Parathyroid adenoma (tissue), 2 donors: ENCODE measurements at regions not wholly inside any gene's neighbourhood (a gene's known extent, or its start where the extent isn't known, plus 50 kb on each side); places are given as distances from the start of the nearest gene placed in this dataset.

Experiments
- H2AFZ ChIP-seq: fragments of 300-600 bp; sonication (generic); one replicate; pipeline ENCODE4 v1.7.0; 2017; ENCODE audit warnings: antibody characterized with exemption, mild to moderate bottlenecking
- H3K27ac ChIP-seq: fragments of 300-600 bp; sonication (generic); one replicate; pipeline ENCODE4 v1.7.0; 2017
- H3K27me3 ChIP-seq: fragments of 300-600 bp; sonication (generic); one replicate; pipeline ENCODE4 v1.7.0; 2017; ENCODE audit warnings: low read length; ENCODE audit not compliant: control insufficient read depth, insufficient read depth
- H3K36me3 ChIP-seq: fragments of 300-600 bp; sonication (generic); one replicate; pipeline ENCODE4 v1.7.0; 2017; ENCODE audit warnings: low read length; ENCODE audit not compliant: control insufficient read depth, insufficient read depth
- H3K4me1 ChIP-seq: fragments of 300-600 bp; sonication (generic); one replicate; pipeline ENCODE4 v1.7.0; 2017; ENCODE audit warnings: control low read depth
- H3K4me2 ChIP-seq: fragments of 300-600 bp; sonication (generic); one replicate; pipeline ENCODE4 v1.7.0; 2017; ENCODE audit warnings: low read length
- H3K4me3 ChIP-seq: fragments of 300-600 bp; sonication (generic); one replicate; pipeline ENCODE4 v1.7.0; 2017; ENCODE audit warnings: low read depth, low read length
- H3K79me2 ChIP-seq: fragments of 300-600 bp; sonication (generic); one replicate; pipeline ENCODE4 v1.7.0; 2017; ENCODE audit warnings: control low read depth
- H3K9ac ChIP-seq: fragments of 300-600 bp; sonication (generic); one replicate; pipeline ENCODE4 v1.7.0; 2017; ENCODE audit warnings: mild to moderate bottlenecking
- H3K9me3 ChIP-seq: fragments of 300-600 bp; sonication (generic); one replicate; pipeline ENCODE4 v1.7.0; 2017; ENCODE audit warnings: low read length; ENCODE audit not compliant: control insufficient read depth
- CTCF ChIP-seq: fragments of 300-600 bp; sonication (generic); IDR thresholded peaks from one replicate; pipeline ENCODE4 v1.7.0; 2017; ENCODE audit warnings: antibody characterized with exemption, mild to moderate bottlenecking
- donor health status: primary hyperparathyroidism.

DNA sequence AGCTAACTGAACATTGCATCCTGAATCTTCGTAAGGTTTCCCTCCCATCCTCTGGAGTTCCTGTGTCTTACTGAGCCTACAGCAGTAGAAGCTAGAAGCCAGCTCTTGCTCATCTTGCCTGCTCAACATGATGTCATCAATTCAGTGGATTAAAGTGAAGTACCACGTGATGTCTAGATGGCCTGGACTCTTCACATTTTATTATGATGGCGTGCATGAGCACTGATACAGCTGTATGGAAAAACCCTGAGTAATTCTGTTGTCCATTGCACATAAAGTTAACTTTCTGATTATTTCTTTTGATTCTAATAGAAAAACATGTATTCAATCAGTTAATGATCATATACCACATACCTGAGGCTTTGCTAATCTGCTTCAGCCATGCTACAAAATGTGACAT, 2387.7 kb upstream of the TENM3 start:
- no peak overlapping the region for H3K27ac ChIP-seq
- TF ChIP-seq CTCF: no peak
- H3K36me3 ChIP-seq: no peaks in the 10 kb centered on the region
- no peak overlapping the region for H3K9ac ChIP-seq
- no peak overlapping the region for H3K4me2 ChIP-seq
- H3K4me3 ChIP-seq: no peak overlapping the region
- no peaks in the 10 kb centered on the region for H3K27me3 ChIP-seq
- no peaks in the 10 kb centered on the region for H3K9me3 ChIP-seq
- H2AFZ ChIP-seq: no peak overlapping the region
- H3K4me1 ChIP-seq: no peaks in the 10 kb centered on the region
- no peaks in the 10 kb centered on the region for H3K79me2 ChIP-seq

GRCh38 chr4:179858221-179858620, 2385.0 kb upstream of the TENM3 start:
- no peaks in the 10 kb centered on the region for H3K36me3 ChIP-seq
- H3K4me2 ChIP-seq: no peak overlapping the region
- no peak overlapping the region for H2AFZ ChIP-seq
- no peak overlapping the region for H3K4me3 ChIP-seq
- H3K9me3 ChIP-seq: no peaks in the 10 kb centered on the region
- no peak overlapping the region for H3K9ac ChIP-seq
- no peak for TF ChIP-seq CTCF
- no peak overlapping the region for H3K27ac ChIP-seq
- no peaks in the 10 kb centered on the region for H3K27me3 ChIP-seq
- H3K4me1 ChIP-seq: no peaks in the 10 kb centered on the region
- no peaks in the 10 kb centered on the region for H3K79me2 ChIP-seq

DNA sequence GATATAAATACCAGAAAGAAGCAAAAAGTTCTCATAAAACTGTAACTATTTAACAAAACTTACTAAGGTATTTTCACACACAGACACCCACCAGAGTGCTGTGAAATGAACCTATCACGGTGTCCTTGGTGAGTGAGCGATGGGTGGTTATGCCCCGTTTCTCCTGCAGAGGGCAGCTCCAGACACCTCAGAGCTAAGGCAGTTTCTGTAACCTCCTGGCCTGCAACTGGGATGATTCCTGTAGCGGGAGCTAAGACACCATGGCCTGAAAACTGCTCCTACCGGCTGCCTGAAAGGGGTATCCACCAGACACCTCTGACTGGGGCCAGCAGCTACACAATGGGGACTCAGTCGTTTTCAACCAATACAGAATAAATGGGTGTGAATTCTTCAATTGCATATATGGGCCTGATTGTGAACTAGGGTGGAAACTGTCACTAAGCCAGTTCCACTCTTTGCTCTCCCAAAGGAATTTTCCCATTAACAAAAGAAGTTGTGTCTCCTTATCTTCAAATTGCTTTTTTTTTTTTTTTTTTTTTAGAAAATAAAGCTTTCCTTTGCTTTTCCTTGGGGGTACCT, 2375.8 kb upstream of the TENM3 start:
- Histone ChIP-seq H3K9ac (no peak overlapping the region), H3K36me3 (no peaks in the 10 kb centered on the region), H3K9me3 (no peaks in the 10 kb centered on the region), H3K79me2 (no peaks in the 10 kb centered on the region), H3K4me3 (no peak overlapping the region), H2AFZ (no peak overlapping the region), H3K4me2 (no peak overlapping the region), H3K27me3 (no peaks in the 10 kb centered on the region), H3K4me1 (no peaks in the 10 kb centered on the region), H3K27ac (no peak overlapping the region)
- no peak for TF ChIP-seq CTCF

DNA sequence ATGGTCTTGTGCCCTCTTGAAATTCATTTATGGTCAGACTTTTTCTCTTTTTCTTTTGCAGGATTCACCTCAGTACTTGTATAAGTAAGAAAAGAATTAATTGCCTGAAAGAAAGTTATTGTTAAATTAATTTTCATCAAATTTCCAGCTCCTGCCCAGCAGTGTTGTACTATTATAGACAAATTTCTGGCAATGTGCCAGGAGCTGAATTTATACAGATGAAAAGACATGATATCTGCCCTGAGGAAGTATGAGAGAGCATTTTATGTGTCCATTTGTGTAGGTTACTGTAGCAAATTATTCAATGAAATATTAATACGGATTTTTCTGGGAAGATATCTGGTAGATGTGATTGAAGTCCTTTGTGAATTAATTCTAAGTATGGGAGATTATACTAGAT, 2371.5 kb upstream of the TENM3 start:
- H2AFZ ChIP-seq: no peak overlapping the region
- no peaks in the 10 kb centered on the region for H3K9me3 ChIP-seq
- no peak for TF ChIP-seq CTCF
- no peaks in the 10 kb centered on the region for H3K27me3 ChIP-seq
- H3K36me3 ChIP-seq: no peaks in the 10 kb centered on the region
- no peak overlapping the region for H3K9ac ChIP-seq
- no peak overlapping the region for H3K4me3 ChIP-seq
- no peak overlapping the region for H3K4me2 ChIP-seq
- H3K27ac ChIP-seq: no peak overlapping the region
- H3K4me1 ChIP-seq: no peaks in the 10 kb centered on the region
- H3K79me2 ChIP-seq: no peaks in the 10 kb centered on the region

DNA sequence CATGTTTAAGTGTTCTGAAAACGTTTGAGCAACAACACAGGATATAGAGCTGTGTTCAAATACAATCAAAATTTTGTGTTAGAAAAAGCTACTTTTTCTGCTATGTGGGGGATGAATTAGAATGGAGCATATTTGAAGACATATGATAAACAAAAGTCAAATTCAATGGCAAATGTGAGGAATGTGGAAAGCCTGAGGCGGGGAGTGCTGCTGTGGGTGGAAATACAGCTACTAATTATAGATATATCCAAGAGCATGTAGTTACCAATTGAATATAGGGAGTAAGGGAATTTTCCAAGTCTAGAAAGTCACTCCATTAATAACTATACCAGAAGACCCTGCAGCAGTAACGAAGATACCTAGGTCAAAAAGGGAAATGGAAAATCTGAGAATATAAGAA, 2370.4 kb upstream of the TENM3 start:
- Histone ChIP-seq H3K4me2 (no peak overlapping the region), H3K9ac (no peak overlapping the region), H3K27ac (no peak overlapping the region), H3K27me3 (no peaks in the 10 kb centered on the region), H3K4me1 (no peaks in the 10 kb centered on the region), H3K79me2 (no peaks in the 10 kb centered on the region), H2AFZ (no peak overlapping the region), H3K9me3 (no peaks in the 10 kb centered on the region), H3K36me3 (no peaks in the 10 kb centered on the region), H3K4me3 (no peak overlapping the region)
- TF ChIP-seq CTCF: no peak
